HFF-Myc (cell line): ENCODE measurements at regions not wholly inside any gene's neighbourhood (a gene's known extent, or its start where the extent isn't known, plus 50 kb on each side); places are given as distances from the start of the nearest gene placed in this dataset.
"Not testable (repeated sequence)": the region's sequence is repeated elsewhere in the genome, so short reads cannot be mapped to it uniquely, and the experiment has no call there.

Experiments used
- DNase-seq: peaks from one replicate; pipeline ENCODE4 v3.0.0-alpha.2; 2011; ENCODE audit warnings: low read depth; ENCODE audit errors: extremely low read depth
- H3K4me3 ChIP-seq: replicated peaks from 2 replicates; pipeline ENCODE4 v1.5.1; 2011; ENCODE audit warnings: low read depth, mild to moderate bottlenecking, control low read depth, low read length
- CTCF ChIP-seq: IDR thresholded peaks from 2 replicates; pipeline ENCODE4 v1.5.1; 2012; ENCODE audit warnings: mild to moderate bottlenecking, low read depth, low read length, control low read depth; ENCODE audit errors: missing control alignments

- TF ChIP-seq CTCF, result no peak
- H3K4me3 ChIP-seq, result no peak overlapping the region
- DNase-seq, result no peak
Measured at GRCh38 chr5:17061973-17062470, 125.9 kb upstream of the MYO10 start.

GRCh38 chr5:17062741-17063140 is 126.7 kb upstream of the MYO10 start:
- not testable (repeated sequence) for DNase-seq, H3K4me3 ChIP-seq

- DNase-seq, result no peak
- TF ChIP-seq CTCF, result no peak
- H3K4me3 ChIP-seq, result no peak overlapping the region
Measured at GRCh38 chr5:17064241-17064640, 128.2 kb upstream of the MYO10 start.

GRCh38 chr5:17065458-17065857 is 129.4 kb upstream of the MYO10 start:
- DNase-seq, result no peak
- TF ChIP-seq CTCF, result no peak
- no peak overlapping the region for H3K4me3 ChIP-seq

GRCh38 chr5:17066026-17066425 is 129.9 kb upstream of the MYO10 start:
- DNase-seq, H3K4me3 ChIP-seq: not testable (repeated sequence)

- H3K4me3 ChIP-seq, result no peak overlapping the region
- DNase-seq, result no peak
- no peak for TF ChIP-seq CTCF
Measured at GRCh38 chr5:17067657-17068392, 131.7 kb upstream of the MYO10 start.

GRCh38 chr5:17069995-17070511 is 134.0 kb upstream of the MYO10 start:
- TF ChIP-seq CTCF, result no peak
- no peak for DNase-seq
- H3K4me3 ChIP-seq, result no peak overlapping the region

GRCh38 chr5:17070647-17071046 is 134.6 kb upstream of the MYO10 start:
- no peak for TF ChIP-seq CTCF
- H3K4me3 ChIP-seq, result no peak overlapping the region
- no peak for DNase-seq
